Mammary epithelial cell (primary cell): ENCODE measurements at regions not wholly inside any gene's neighbourhood (a gene's known extent, or its start where the extent isn't known, plus 50 kb on each side); places are given as distances from the start of the nearest gene placed in this dataset.

Experiments used
- EZH2 ChIP-seq: IDR thresholded peaks from 2 replicates; pipeline ENCODE4 v1.6.1; 2012; ENCODE audit warnings: low read length, inconsistent platforms, borderline replicate concordance
- TF ChIP-seq, protein P1 (sequence below), 2 donors: IDR thresholded peaks in 1 of 2; conservative IDR thresholded peaks in 1 of 2; 2 replicates each; pipeline ENCODE4 v1.5.1; 2011 to 2012; ENCODE audit warnings: inconsistent platforms in 2 of 2, low read length in 2 of 2, mild to moderate bottlenecking in 2 of 2, control low read depth in 1 of 2, low read depth in 1 of 2; ENCODE audit not compliant: insufficient read depth in 1 of 2; ENCODE audit errors: extremely low read depth in 1 of 2

DNA sequence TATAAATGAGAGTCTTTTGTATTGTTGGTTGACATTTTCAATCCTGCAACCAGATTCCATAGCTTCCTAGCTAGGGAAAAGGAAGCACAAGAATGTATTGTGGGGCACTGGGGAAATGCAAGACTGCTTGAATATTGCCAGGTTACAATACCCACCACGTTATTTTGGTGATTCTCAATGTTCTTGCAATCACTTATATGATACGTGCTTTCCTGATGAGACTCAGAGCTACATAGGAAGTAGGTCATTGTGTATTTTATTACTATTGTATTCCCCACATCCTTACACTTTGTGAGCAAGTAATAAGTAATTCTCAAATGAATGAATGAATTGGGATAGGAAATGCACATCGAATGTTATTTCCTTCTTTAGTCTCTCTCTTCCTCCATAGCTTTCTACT lies 217.1 kb upstream of the CD180 start:
- TF ChIP-seq, protein P1, sequence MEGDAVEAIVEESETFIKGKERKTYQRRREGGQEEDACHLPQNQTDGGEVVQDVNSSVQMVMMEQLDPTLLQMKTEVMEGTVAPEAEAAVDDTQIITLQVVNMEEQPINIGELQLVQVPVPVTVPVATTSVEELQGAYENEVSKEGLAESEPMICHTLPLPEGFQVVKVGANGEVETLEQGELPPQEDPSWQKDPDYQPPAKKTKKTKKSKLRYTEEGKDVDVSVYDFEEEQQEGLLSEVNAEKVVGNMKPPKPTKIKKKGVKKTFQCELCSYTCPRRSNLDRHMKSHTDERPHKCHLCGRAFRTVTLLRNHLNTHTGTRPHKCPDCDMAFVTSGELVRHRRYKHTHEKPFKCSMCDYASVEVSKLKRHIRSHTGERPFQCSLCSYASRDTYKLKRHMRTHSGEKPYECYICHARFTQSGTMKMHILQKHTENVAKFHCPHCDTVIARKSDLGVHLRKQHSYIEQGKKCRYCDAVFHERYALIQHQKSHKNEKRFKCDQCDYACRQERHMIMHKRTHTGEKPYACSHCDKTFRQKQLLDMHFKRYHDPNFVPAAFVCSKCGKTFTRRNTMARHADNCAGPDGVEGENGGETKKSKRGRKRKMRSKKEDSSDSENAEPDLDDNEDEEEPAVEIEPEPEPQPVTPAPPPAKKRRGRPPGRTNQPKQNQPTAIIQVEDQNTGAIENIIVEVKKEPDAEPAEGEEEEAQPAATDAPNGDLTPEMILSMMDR (conservative IDR thresholded peaks at IDR 0.05 in 1 of 2, IDR thresholded peaks at IDR 0.05 in 1 of 2; ENCODE audit: extremely low read depth in 1 of 2, insufficient read depth in 1 of 2, low read depth in 1 of 2, low read length in 2 of 2): no peak
- no peak for TF ChIP-seq EZH2
